Sigmoid colon (tissue), 4 donors: ENCODE measurements at regions not wholly inside any gene's neighbourhood (a gene's known extent, or its start where the extent isn't known, plus 50 kb on each side); places are given as distances from the start of the nearest gene placed in this dataset.

Experiments used
- CTCF ChIP-seq, 4 experiments: fragments of 450-650 bp in 3 of 4; fragments of 200-600 bp in 1 of 4; IDR thresholded peaks; one replicate each; pipeline ENCODE4 v1.5.1; 2016 to 2019; ENCODE audit warnings: antibody characterized with exemption in 4 of 4, mild to moderate bottlenecking in 3 of 4, moderate library complexity in 2 of 4
- POLR2A ChIP-seq, 2 donors: fragments of 450-650 bp; IDR thresholded peaks; one replicate each; pipeline ENCODE4 v1.6.1; 2016; ENCODE audit warnings: antibody characterized with exemption in 2 of 2, mild to moderate bottlenecking in 2 of 2, moderate library complexity in 2 of 2
- POLR2AphosphoS5 ChIP-seq, 4 donors: sonication (generic); formaldehyde crosslinking; IDR thresholded peaks; one replicate each; pipeline ENCODE4 v1.6.1; 2017; ENCODE audit warnings: antibody characterized with exemption in 4 of 4

GRCh38 chr11:45513821-45514340 is 151.5 kb downstream of the CHST1 start:
- TF ChIP-seq CTCF (IDR thresholded peaks at IDR 0.05) = no peak
- TF ChIP-seq POLR2A (IDR thresholded peaks at IDR 0.05) = no peak
- TF ChIP-seq POLR2AphosphoS5 (IDR thresholded peaks at IDR 0.05) = no peak
